ENCODE measurements at regions not wholly inside any gene's neighbourhood (a gene's known extent, or its start where the extent isn't known, plus 50 kb on each side); places are given as distances from the start of the nearest gene placed in this dataset.

DNA sequence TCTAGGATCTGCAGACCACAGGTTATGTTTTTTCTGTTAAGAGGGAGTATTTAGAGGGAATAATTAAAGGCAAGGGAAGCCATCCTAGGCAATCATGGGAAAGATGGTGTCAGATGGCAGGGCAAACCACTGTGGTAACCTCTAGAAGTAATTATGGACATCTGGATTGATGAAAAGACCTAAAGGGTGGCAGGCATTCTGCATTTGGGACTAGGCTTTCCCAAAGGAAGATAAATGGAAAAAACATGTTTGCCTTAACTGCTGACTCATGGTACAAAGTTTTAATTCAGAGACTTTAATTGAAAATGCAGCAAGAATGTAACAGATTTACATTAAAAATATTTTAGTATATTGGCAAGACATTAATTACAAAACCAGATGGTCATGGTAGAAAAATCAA lies 88.1 kb downstream of the TMEM30B start:
- TF ChIP-seq POLR2AphosphoS5 (IDR thresholded peaks at IDR 0.05): no peak
- TF ChIP-seq, protein P1, sequence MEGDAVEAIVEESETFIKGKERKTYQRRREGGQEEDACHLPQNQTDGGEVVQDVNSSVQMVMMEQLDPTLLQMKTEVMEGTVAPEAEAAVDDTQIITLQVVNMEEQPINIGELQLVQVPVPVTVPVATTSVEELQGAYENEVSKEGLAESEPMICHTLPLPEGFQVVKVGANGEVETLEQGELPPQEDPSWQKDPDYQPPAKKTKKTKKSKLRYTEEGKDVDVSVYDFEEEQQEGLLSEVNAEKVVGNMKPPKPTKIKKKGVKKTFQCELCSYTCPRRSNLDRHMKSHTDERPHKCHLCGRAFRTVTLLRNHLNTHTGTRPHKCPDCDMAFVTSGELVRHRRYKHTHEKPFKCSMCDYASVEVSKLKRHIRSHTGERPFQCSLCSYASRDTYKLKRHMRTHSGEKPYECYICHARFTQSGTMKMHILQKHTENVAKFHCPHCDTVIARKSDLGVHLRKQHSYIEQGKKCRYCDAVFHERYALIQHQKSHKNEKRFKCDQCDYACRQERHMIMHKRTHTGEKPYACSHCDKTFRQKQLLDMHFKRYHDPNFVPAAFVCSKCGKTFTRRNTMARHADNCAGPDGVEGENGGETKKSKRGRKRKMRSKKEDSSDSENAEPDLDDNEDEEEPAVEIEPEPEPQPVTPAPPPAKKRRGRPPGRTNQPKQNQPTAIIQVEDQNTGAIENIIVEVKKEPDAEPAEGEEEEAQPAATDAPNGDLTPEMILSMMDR (IDR thresholded peaks at IDR 0.05): no peak
- no peak for TF ChIP-seq POLR2A (IDR thresholded peaks at IDR 0.05)

All from sigmoid colon (tissue), 4 donors.